OCI-LY7 (cell line): ENCODE measurements at regions not wholly inside any gene's neighbourhood (a gene's known extent, or its start where the extent isn't known, plus 50 kb on each side); places are given as distances from the start of the nearest gene placed in this dataset.

ENCODE experiments used
- EZH2phosphoT487 ChIP-seq: fragments of 200-600 bp; sonication (generic); IDR thresholded peaks from 2 replicates; pipeline ENCODE4 v1.6.1; 2018; ENCODE audit warnings: low read depth, borderline replicate concordance, mild to moderate bottlenecking, mixed run types, antibody characterized with exemption, low read length, moderate library complexity, mixed read lengths
- TF ChIP-seq, protein P1 (sequence below): fragments of 200-600 bp; sonication (generic); conservative IDR thresholded peaks from 2 replicates; pipeline ENCODE4 v1.5.1; 2014; ENCODE audit warnings: mild to moderate bottlenecking, antibody characterized with exemption, low read length, moderate library complexity, mixed read lengths

DNA sequence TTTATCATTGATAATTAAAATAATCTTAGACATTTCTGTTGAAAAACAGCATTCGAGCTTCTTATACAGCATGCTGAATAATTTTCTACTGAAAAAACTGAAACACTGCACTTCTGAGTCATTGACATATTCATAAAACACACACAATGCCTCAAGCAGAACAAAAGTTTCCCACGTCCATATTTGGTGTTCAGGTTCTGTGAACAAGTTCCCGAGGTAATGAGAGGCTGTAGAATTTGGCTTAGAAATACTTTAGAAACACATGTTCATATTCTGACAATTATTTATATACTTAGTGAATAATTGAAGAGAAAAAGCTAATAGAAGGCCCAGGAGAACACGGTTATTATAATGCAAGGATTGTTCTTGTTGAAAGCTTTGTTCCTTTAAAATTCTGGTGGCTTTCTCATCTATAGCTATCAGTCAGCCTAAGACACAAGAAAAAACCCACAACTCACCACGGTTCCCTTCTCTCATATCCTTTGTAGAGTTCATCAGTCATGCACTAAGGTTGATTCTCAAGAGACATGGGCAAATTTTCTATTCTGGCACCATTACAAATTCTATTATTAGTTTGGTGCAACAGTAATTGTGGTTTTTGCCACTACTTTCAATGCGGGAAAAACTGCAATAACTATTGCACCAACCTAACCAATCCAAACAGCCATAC lies 194.4 kb downstream of the TMX3 start:
- TF ChIP-seq, protein P1, sequence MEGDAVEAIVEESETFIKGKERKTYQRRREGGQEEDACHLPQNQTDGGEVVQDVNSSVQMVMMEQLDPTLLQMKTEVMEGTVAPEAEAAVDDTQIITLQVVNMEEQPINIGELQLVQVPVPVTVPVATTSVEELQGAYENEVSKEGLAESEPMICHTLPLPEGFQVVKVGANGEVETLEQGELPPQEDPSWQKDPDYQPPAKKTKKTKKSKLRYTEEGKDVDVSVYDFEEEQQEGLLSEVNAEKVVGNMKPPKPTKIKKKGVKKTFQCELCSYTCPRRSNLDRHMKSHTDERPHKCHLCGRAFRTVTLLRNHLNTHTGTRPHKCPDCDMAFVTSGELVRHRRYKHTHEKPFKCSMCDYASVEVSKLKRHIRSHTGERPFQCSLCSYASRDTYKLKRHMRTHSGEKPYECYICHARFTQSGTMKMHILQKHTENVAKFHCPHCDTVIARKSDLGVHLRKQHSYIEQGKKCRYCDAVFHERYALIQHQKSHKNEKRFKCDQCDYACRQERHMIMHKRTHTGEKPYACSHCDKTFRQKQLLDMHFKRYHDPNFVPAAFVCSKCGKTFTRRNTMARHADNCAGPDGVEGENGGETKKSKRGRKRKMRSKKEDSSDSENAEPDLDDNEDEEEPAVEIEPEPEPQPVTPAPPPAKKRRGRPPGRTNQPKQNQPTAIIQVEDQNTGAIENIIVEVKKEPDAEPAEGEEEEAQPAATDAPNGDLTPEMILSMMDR: no peak
- TF ChIP-seq EZH2phosphoT487: no peak
